Right renal pelvis (tissue), 4 donors: ENCODE measurements at regions not wholly inside any gene's neighbourhood (a gene's known extent, or its start where the extent isn't known, plus 50 kb on each side); places are given as distances from the start of the nearest gene placed in this dataset.
"Not testable (repeated sequence)": the region's sequence is repeated elsewhere in the genome, so short reads cannot be mapped to it uniquely, and the experiment has no call there.

Experiments
- DNase-seq, 4 donors: peaks; one replicate each; pipeline ENCODE4 v3.0.0-alpha.2; 2013; ENCODE audit warnings: low read depth in 4 of 4, low spot score in 3 of 4, missing footprints in 1 of 4

DNA sequence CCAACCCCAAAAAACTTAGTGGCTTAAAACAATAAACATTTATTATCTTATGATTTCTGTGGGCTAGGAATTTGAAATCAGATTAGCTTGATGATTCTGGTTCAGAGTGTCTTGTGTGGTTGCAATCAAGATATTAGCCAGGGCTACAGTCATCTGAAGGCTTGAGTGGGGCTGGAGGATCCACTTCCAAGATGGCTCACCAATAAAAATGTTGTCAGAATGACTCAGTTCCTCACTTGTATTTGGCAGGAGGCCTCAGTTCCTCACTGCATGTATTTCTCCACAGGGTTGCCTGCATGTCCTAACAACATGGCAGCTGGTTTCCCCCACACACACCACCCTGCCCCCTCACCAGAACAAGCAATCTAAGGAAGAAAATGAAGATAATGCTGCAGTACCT, 98.2 kb upstream of the NIPBL start:
- DNase-seq, result no peak

DNA sequence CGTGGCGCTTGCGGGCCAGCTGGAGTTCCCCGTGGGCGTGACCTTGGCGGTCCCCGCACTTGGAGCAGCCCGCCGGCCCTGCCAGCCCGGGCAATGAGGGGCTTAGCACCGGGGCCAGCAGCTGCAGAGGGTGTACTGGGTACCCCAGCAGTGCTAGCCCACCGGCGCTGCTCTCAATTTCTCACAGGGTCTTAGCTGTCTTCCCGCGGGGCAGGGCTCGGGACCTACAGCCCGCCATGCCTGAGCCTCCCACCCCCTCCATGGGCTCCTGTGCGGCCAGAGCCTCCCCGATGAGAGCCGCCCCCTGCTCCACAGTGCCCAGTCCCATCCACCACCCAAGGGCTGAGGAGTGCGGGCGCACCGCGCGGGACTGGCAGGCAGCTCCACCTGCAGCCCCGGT, 94.0 kb upstream of the NIPBL start:
- not testable (repeated sequence) for DNase-seq

DNA sequence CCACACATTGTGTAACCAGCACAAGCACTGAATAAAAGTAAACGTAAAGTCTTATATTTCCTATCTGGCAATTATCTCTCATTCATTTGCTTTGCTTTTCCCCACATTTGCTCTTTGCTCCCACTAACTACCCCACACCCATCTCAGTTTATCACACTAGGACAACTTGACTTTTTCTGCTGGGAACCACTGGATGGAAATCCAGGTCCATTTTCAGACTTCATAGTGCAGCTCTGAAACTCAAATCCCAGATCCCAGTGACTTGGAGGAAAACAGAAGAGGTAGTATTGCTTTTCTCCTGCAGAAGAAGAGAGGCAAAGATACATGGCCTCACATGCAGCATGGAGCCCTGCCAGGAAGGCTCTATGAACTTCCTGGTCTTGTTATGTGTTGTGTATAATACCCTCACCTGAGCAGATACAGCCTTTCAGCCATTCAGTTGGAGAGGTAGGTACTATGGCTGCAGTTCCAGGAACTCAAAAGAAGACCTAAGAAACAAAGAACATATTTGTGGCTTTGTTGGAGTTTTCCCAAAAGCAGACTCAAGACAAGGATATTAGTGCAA, 90.0 kb upstream of the NIPBL start:
- DNase-seq, result no peak

DNA sequence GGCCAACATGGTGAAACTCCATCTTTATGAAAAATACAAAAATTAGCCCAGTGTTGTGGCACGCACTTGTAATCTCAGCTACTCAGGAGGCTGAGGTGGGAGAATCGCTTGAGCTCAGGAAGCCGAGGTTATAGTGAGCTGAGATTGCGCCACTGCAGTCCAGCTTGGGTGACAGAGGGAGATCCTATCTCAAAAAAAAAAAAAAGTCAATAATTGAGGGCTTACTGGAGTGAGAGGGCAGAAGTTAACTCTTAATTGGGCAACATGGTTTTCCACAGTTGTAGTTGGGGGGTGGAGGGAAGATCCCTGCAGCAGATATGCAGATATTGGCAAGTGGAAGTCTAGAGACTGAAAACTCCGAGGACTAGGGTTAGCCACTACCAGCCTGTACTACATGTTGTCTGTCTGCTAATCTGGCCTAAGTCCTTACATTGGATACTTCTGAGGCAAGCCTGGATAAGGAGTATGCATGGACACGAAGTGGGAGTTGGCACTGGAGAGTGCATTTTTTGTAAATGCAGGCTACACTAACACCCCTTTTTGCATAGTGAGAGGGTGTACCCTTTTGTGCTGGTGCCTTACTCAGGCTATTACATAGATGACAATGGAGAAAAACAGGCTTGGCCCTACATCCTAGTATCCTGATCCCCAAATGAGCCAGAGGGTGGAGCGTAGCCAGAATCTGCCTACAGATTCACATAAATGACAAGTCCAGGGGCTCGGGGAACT, 89.0 kb upstream of the NIPBL start:
- DNase-seq, result no peak

DNA sequence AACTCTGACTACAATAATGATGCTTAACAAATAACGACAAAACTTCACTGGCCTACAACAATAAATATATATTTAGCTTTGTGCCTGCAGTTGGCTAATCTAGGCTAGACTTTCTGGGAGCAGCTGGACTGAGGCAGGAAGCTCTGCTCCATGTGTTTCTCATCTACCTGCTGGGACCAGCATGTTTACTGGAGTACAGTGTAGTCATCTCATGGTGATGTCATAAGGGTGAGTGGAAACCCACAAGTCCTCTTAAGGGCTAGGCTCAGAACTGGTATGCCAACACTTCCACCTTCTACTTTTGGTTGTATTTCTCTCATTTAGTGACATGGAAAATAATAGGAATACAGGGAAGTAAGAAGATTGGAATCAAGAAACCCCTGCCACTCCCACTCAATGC, 85.7 kb upstream of the NIPBL start:
- no peak for DNase-seq

DNA sequence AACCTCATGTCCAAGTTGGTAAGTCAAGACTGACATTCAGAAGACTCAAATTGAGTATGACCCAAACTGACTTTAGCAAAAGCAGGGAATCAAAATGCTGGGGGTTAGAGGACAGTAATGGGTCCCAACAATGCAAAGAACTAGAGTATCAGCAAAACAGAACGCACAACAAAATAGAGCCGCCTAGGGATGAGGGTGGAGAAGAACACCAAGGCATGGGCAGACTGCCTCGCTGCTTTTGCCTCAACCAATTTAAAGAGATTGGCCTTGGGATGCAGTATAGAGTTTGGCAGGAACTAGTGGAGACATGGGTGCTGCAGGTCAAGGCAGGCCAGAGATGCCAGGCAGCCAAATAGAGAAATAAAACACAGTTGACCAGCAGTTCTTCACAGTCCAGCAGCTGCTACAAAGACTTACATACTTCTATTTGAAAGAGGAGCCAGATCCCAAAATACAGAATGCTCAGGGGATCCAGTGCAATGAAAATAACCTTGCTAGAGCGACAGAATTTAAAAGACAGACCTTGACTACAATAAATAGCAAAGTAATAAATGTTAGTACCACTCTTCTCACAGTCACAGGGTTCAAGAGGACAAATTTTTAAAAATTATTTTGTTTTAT, 83.9 kb upstream of the NIPBL start:
- no peak for DNase-seq

DNA sequence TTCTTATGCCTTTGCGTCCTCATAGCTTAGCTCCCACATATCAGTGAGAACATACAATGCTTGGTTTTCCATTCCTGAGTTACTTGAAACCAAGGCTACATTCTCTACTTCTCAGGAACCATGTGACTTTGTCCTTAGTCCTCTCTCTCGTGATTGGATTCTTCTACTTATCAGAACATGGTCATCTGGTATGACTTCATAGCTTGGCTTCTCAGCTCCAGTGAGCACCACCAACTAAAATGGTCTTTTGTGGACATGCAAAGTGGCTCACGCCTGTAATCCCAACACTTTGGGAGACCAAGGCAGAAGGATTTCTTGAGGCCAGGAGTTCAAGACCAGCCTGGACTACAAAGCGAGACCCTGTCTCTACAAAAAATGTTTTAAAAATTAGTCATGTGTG, 81.2 kb upstream of the NIPBL start:
- DNase-seq, result no peak

DNA sequence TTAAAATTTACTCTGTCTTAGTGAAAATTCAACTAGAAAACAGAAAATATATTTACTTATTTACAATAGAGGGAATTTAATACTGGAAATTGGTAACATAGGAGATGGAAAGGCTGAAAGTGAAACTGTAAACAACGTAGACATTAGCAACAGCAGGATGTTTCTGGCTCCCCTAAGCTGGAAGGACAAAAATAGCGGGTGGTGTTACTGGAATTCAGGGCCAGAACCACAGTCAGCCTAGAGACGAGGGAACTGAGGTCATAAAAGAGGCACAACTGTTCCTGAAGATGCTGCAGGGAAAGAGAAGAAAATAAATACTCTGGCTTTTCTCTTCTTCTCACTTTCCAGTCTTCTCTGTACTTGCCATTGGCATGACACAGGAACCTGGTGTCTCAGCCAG, 80.4 kb upstream of the NIPBL start:
- DNase-seq, result no peak

DNA sequence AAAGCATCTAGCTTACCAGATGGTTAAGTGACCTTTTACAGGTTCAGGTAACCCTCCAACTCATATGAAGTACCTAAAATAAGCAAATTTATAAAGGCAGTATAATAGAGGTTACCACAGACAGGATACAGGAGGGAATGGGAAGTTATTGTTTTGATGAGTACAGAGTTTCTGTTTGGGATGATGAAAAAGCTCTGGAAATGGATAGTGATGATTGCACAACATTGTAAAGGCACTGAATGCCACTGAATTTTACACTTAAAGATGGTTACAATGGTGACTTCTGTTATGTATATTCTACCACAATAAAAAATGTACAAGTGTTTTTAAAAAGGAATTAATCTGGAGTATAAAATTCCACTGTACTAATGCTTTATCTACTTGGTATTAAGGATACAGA, 75.0 kb upstream of the NIPBL start:
- DNase-seq, result no peak

DNA sequence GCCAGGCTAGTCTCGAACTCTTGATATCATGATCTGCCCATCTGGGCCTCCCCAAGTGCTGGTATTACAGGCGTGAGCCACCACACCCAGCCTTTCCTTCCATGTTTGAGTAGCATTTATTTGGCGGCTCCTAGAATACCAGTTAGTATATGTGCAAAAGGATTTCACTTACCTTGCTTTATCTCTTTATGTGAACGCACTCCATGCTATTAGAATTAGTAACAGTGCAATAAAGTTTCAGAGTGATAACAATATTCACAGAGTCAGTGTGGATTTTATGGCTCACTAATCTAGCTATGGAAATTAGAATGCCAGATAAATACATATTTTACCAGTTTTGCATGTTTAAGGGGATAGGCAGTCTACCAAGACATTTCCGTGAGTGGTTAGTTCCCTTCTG, 74.4 kb upstream of the NIPBL start:
- DNase-seq, result no peak

DNA sequence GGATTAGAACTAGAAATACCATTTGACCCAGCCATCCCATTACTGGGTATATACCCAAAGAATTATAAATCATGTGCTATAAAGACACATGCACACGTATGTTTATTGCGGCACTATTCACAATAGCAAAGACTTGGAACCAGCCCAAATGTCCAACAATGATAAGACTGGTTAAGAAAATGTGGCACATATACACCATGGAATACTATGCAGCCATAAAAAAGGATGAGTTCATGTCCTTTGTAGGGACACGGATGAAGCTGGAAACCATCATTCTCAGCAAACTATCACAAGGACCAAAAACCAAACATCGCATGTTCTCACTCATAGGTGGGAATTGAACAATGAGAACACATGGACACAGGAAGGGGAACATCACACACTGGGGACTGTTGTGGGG, 63.3 kb upstream of the NIPBL start:
- not testable (repeated sequence) for DNase-seq

DNA sequence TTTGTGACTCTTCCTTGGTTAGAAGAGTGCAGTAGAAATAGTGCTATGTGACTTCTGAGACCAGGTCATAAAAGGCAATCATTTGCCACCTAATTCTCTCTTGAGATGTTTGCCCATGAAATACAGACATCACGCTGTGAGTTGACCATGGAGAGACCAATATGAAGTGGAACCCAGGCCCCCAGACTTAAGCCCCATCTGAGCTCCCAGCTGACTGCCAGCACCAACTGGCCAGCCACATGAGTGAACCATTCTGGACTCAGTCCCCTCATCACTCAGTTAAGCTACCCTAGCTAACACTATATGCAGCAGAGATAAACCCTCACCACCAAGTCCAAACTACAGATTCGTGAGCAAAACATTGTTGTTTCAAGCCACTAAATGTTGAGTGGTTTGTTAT, 60.7 kb upstream of the NIPBL start:
- DNase-seq, result no peak

DNA sequence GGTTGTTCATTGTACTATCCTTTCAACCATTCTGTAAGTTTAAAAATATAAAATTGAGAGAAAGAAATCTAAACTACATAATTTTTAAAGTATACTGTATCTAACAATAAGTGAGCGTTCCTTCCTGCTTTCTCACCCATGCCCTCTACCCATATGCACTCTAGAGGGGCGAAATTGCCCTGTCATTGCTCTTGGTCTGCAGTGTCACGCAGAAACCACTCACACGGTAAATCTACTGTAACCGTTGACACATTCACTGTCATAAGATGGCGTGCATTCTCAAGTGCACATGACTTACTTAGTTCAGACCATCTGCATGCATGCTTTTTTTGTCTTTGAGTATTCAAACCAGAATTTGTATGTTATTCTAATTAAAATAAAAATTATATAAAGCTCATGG, 55.7 kb upstream of the NIPBL start:
- no peak for DNase-seq

DNA sequence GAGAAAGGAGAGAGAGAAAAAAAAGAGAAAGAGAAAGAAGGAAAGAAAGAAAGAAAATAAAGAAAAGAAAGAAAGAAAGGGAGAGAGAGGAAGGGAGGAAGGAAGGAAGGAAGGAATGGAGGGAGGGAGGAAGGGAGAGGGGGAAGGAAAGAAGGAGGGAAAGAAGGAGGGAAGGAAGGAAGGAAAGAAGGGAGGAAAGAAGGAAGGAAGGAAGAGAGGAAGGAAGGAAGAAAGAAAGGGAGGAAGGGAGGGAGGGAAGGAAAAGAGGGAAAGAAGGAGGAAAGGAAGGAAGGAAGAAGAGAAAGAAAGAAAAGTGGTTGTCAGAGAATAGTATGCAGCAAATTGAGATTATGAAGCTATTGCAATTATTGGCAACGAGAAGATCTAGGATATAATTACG, 49.9 kb upstream of the NIPBL start:
- DNase-seq, result no peak
